ENCODE measurements at regions not wholly inside any gene's neighbourhood (a gene's known extent, or its start where the extent isn't known, plus 50 kb on each side); places are given as distances from the start of the nearest gene placed in this dataset.

GRCh38 chr4:13316354-13316753 is 167.8 kb downstream of the RAB28 start:
- no peak for DNase-seq (ENCODE audit: low spot score)

- DNase-seq (ENCODE audit: low spot score): no peak
Measured at GRCh38 chr4:13313856-13314255, 170.3 kb downstream of the RAB28 start.

GRCh38 chr4:13312264-13312663 is 171.9 kb downstream of the RAB28 start:
- no peak for DNase-seq (ENCODE audit: low spot score)

- no peak for DNase-seq (ENCODE audit: low spot score)
Measured at GRCh38 chr4:13309751-13310150, 174.4 kb downstream of the RAB28 start.

GRCh38 chr4:13306356-13306755 is 177.8 kb downstream of the RAB28 start:
- DNase-seq (ENCODE audit: low spot score): no peak

GRCh38 chr4:13302876-13303275 is 181.3 kb downstream of the RAB28 start:
- DNase-seq (ENCODE audit: low spot score): no peak

- no peak for DNase-seq (ENCODE audit: low spot score)
Measured at GRCh38 chr4:13299343-13299742, 184.8 kb downstream of the RAB28 start.

- DNase-seq (ENCODE audit: low spot score): no peak
Measured at GRCh38 chr4:13298655-13299054, 185.5 kb downstream of the RAB28 start.

- no peak for DNase-seq (ENCODE audit: low spot score)
Measured at GRCh38 chr4:13296986-13297385, 187.2 kb downstream of the RAB28 start.

GRCh38 chr4:13294961-13295605 is 189.1 kb downstream of the RAB28 start:
- no peak for DNase-seq (ENCODE audit: low spot score)

GRCh38 chr4:13292372-13292771 is 191.8 kb downstream of the RAB28 start:
- no peak for DNase-seq (ENCODE audit: low spot score)

GRCh38 chr4:13289391-13289790 is 194.7 kb downstream of the RAB28 start:
- DNase-seq (ENCODE audit: low spot score): no peak

GRCh38 chr4:13285336-13285735 is 198.8 kb downstream of the RAB28 start:
- DNase-seq (ENCODE audit: low spot score): no peak

- DNase-seq (ENCODE audit: low spot score): no peak
Measured at GRCh38 chr4:13284932-13285331, 199.2 kb downstream of the RAB28 start.

- DNase-seq (ENCODE audit: low spot score): no peak
Measured at GRCh38 chr4:13276357-13276756, 207.8 kb downstream of the RAB28 start.

- DNase-seq (ENCODE audit: low spot score): no peak
Measured at GRCh38 chr4:13268703-13269102, 215.4 kb downstream of the RAB28 start.

- no peak for DNase-seq (ENCODE audit: low spot score)
Measured at GRCh38 chr4:13268165-13268564, 216.0 kb downstream of the RAB28 start.

- no peak for DNase-seq (ENCODE audit: low spot score)
Measured at GRCh38 chr4:13267091-13267490, 217.0 kb downstream of the RAB28 start.

- DNase-seq (ENCODE audit: low spot score): no peak
Measured at GRCh38 chr4:13266687-13267086, 217.5 kb downstream of the RAB28 start.

GRCh38 chr4:13263967-13264525 is 220.1 kb downstream of the RAB28 start:
- DNase-seq (ENCODE audit: low spot score): no peak

GRCh38 chr4:13262816-13263215 is 221.3 kb downstream of the RAB28 start:
- no peak for DNase-seq (ENCODE audit: low spot score)

- no peak for DNase-seq (ENCODE audit: low spot score)
Measured at GRCh38 chr4:13261486-13262257, 222.5 kb downstream of the RAB28 start.

GRCh38 chr4:13260513-13260912 is 223.6 kb downstream of the RAB28 start:
- DNase-seq (ENCODE audit: low spot score): no peak

All from hepatic stellate cell (primary cell).